Caco-2 (cell line): ENCODE measurements at regions not wholly inside any gene's neighbourhood (a gene's known extent, or its start where the extent isn't known, plus 50 kb on each side); places are given as distances from the start of the nearest gene placed in this dataset.

ENCODE experiments used
- BruUV-seq: library from RNA; stranded (reverse); fragments of 400-500 nt; replicated peaks from 2 replicates; lab custom pipeline; 2021; lab: Mats Ljungman, UMichigan
- CTCF ChIA-PET: fragments of 300-600 bp; sonication (Branson Sonifier 250); formaldehyde crosslinking; loops from one replicate; lab custom pipeline; 2022; ENCODE audit warnings: antibody characterized with exemption; lab: Charles Lee
- POLR2A ChIA-PET: fragments of 300-600 bp; sonication (Branson Sonifier 250); formaldehyde crosslinking; loops from one replicate; lab custom pipeline; 2022; ENCODE audit warnings: antibody characterized with exemption; lab: Charles Lee
- DNase-seq, 2 experiments: peaks; one replicate each; pipeline versions ENCODE4 v3.0.0 to v3.0.0-alpha.2; 2020 to 2022
- H3K27me3 ChIP-seq: replicated peaks from 2 replicates; pipeline ENCODE4 v1.6.0; 2011; ENCODE audit warnings: low read length; ENCODE audit not compliant: control insufficient read depth, insufficient read depth
- H3K36me3 ChIP-seq: 2 replicates; pipeline ENCODE4 v1.5.1; 2011; ENCODE audit warnings: low read length; ENCODE audit not compliant: control insufficient read depth, insufficient read depth
- H3K4me1 ChIP-seq: fragments of 250-450 bp; sonication (Bioruptor Pico); 2 replicates; pipeline ENCODE4 v1.5.1; 2020; ENCODE audit warnings: mild to moderate bottlenecking
- H3K4me3 ChIP-seq: 2 replicates; pipeline ENCODE4 v1.5.1; 2011; ENCODE audit warnings: low read depth, mild to moderate bottlenecking, control low read depth, low read length
- H3K9me3 ChIP-seq: fragments of 250-450 bp; sonication (Bioruptor Pico); 2 replicates; pipeline ENCODE4 v1.5.1; 2020; ENCODE audit warnings: mild to moderate bottlenecking, moderate library complexity
- H3K27ac Mint-ChIP-seq: one replicate; pipeline ENCODE4 v1.8.0; 2022; ENCODE audit warnings: mixed read lengths; ENCODE audit not compliant: unreplicated experiment
- H3K27me3 Mint-ChIP-seq: one replicate; pipeline ENCODE4 v1.8.0; 2022; ENCODE audit warnings: mixed read lengths; ENCODE audit not compliant: insufficient read depth, unreplicated experiment
- H3K36me3 Mint-ChIP-seq: one replicate; pipeline ENCODE4 v1.8.0; 2022; ENCODE audit warnings: mild to moderate bottlenecking, mixed read lengths; ENCODE audit not compliant: insufficient read depth, unreplicated experiment
- H3K4me1 Mint-ChIP-seq: one replicate; pipeline ENCODE4 v1.8.0; 2022; ENCODE audit warnings: low read depth, mixed read lengths; ENCODE audit not compliant: unreplicated experiment
- H3K4me3 Mint-ChIP-seq: one replicate; pipeline ENCODE4 v1.8.0; 2022; ENCODE audit warnings: mild to moderate bottlenecking, moderate library complexity, mixed read lengths; ENCODE audit not compliant: unreplicated experiment
- H3K9me3 Mint-ChIP-seq: one replicate; pipeline ENCODE4 v1.8.0; 2022; ENCODE audit warnings: mixed read lengths; ENCODE audit not compliant: unreplicated experiment
- CTCF ChIP-seq, 2 experiments: fragments of 200-600 bp in 1 of 2; IDR thresholded peaks; 1 replicate in 1 of 2; 2 replicates in 1 of 2; pipeline versions ENCODE4 v1.5.1 to v1.8.0; 2011 to 2022; ENCODE audit warnings: antibody characterized with exemption in 1 of 2, control low read depth in 1 of 2, inconsistent platforms in 1 of 2, low read depth in 1 of 2, low read length in 1 of 2, mild to moderate bottlenecking in 1 of 2, moderate library complexity in 1 of 2; ENCODE audit not compliant: insufficient read depth in 1 of 2, severe bottlenecking in 1 of 2, unreplicated experiment in 1 of 2
- intact Hi-C: fragments of 100-400 bp; cut with micrococcal nuclease; formaldehyde crosslinking; loops from one replicate; pipeline ENCODE4 v1.10.0; 2022; ENCODE audit not compliant: unreplicated experiment

GRCh38 chr5:116865651-116866050 lies 291.0 kb upstream of the SEMA6A start:
- no TSS peak for BruUV-seq
- ChIA-PET CTCF (no interaction called here), POLR2A (no interaction called here)
- Histone ChIP-seq H3K4me3 (no peak overlapping the region), H3K27me3 (no peaks in the 10 kb centered on the region), H3K4me1 (peaks cover 24% of the 10 kb centered on the region), H3K36me3 (no peaks in the 10 kb centered on the region), H3K9me3 (no peaks in the 10 kb centered on the region)
- no peak for TF ChIP-seq CTCF (IDR thresholded peaks at IDR 0.05; ENCODE audit: insufficient read depth in 1 of 2, low read depth in 1 of 2, low read length in 1 of 2, severe bottlenecking in 1 of 2, unreplicated experiment in 1 of 2)
- H3K27me3 Mint-ChIP-seq = no peaks in the 10 kb centered on the region
- no peak for DNase-seq
- intact Hi-C loops = no loop called here
- H3K4me3 Mint-ChIP-seq = no peak overlapping the region
- H3K27ac Mint-ChIP-seq = no peak overlapping the region
- peaks cover 6% of the 10 kb centered on the region for H3K36me3 Mint-ChIP-seq
- peaks cover 25% of the 10 kb centered on the region for H3K9me3 Mint-ChIP-seq
- H3K4me1 Mint-ChIP-seq = peaks cover 17% of the 10 kb centered on the region

- H3K4me3 ChIP-seq = no peak overlapping the region
- no peaks in the 10 kb centered on the region for H3K36me3 ChIP-seq
- no peak for TF ChIP-seq CTCF (IDR thresholded peaks at IDR 0.05; ENCODE audit: insufficient read depth in 1 of 2, low read depth in 1 of 2, low read length in 1 of 2, severe bottlenecking in 1 of 2, unreplicated experiment in 1 of 2)
- DNase-seq = no peak
- no peak overlapping the region for H3K4me3 Mint-ChIP-seq
- H3K36me3 Mint-ChIP-seq = peaks cover 6% of the 10 kb centered on the region
- POLR2A ChIA-PET = interaction anchor here (0.6 kb wide), 3 partner anchors 22 to 133 kb away, joined by 4 to 7 read pairs (median 5); no protein-coding TSS in a partner anchor
- no peaks in the 10 kb centered on the region for H3K27me3 Mint-ChIP-seq
- no peaks in the 10 kb centered on the region for H3K9me3 ChIP-seq
- CTCF ChIA-PET = interaction anchor here (0.6 kb wide), 1 partner anchor 20 kb away, joined by 3 read pairs; no protein-coding TSS in a partner anchor
- BruUV-seq = no TSS peak
- H3K9me3 Mint-ChIP-seq = peaks cover 17% of the 10 kb centered on the region
- peaks cover 33% of the 10 kb centered on the region for H3K4me1 ChIP-seq
- H3K27ac Mint-ChIP-seq = peak overlapping the region; percentile 43
- H3K27me3 ChIP-seq = no peaks in the 10 kb centered on the region
- peaks cover 21% of the 10 kb centered on the region for H3K4me1 Mint-ChIP-seq
- intact Hi-C loops = loop anchor here (1.0 to 5.0 kb wide), 2 partner anchors 23 to 288 kb away; no protein-coding TSS in a partner anchor
Observed at GRCh38 chr5:116864838-116865190, 290.2 kb upstream of the SEMA6A start.

GRCh38 chr5:116864157-116864837 lies 289.7 kb upstream of the SEMA6A start:
- Histone ChIP-seq H3K9me3 (no peaks in the 10 kb centered on the region), H3K27me3 (no peaks in the 10 kb centered on the region), H3K36me3 (no peaks in the 10 kb centered on the region), H3K4me3 (no peak overlapping the region), H3K4me1 (peaks cover 34% of the 10 kb centered on the region)
- H3K27me3 Mint-ChIP-seq = no peaks in the 10 kb centered on the region
- peaks cover 12% of the 10 kb centered on the region for H3K9me3 Mint-ChIP-seq
- CTCF ChIA-PET = interaction anchor here (0.6 kb wide), 1 partner anchor 19 kb away, joined by 3 read pairs; no protein-coding TSS in a partner anchor
- intact Hi-C loops = loop anchor here (1.0 to 5.0 kb wide), 2 partner anchors 22 to 287 kb away; no protein-coding TSS in a partner anchor
- H3K4me1 Mint-ChIP-seq = peaks cover 24% of the 10 kb centered on the region
- BruUV-seq = no TSS peak
- peaks cover 6% of the 10 kb centered on the region for H3K36me3 Mint-ChIP-seq
- H3K4me3 Mint-ChIP-seq = no peak overlapping the region
- no peak for TF ChIP-seq CTCF (IDR thresholded peaks at IDR 0.05; ENCODE audit: insufficient read depth in 1 of 2, low read depth in 1 of 2, low read length in 1 of 2, severe bottlenecking in 1 of 2, unreplicated experiment in 1 of 2)
- peak overlapping the region; percentile 43 for H3K27ac Mint-ChIP-seq
- DNase-seq = peak; percentile 49 to 51
- POLR2A ChIA-PET = interaction anchor here (0.6 kb wide), 4 partner anchors 21 to 132 kb away, joined by 4 to 7 read pairs (median 6); no protein-coding TSS in a partner anchor
